Loucy (cell line): ENCODE measurements at regions not wholly inside any gene's neighbourhood (a gene's known extent, or its start where the extent isn't known, plus 50 kb on each side); places are given as distances from the start of the nearest gene placed in this dataset.

Experiments used
- CTCF ChIP-seq: fragments of 200-600 bp; sonication (generic); conservative IDR thresholded peaks from 2 replicates; pipeline ENCODE4 v1.5.1; 2014; ENCODE audit warnings: mild to moderate bottlenecking, antibody characterized with exemption, low read length
- EZH2phosphoT487 ChIP-seq: fragments of 200-600 bp; IDR thresholded peaks from 2 replicates; pipeline ENCODE4 v1.6.1; 2018; ENCODE audit warnings: antibody characterized with exemption, mild to moderate bottlenecking, moderate library complexity, borderline replicate concordance

GRCh38 chr9:19936598-19936997, 147.8 kb upstream of the SLC24A2 start:
- TF ChIP-seq CTCF = no peak
- no peak for TF ChIP-seq EZH2phosphoT487
